GM12875 (cell line): ENCODE measurements at regions not wholly inside any gene's neighbourhood (a gene's known extent, or its start where the extent isn't known, plus 50 kb on each side); places are given as distances from the start of the nearest gene placed in this dataset.
A peak's percentile ranks its signal among the peaks of the same experiment; 100 is the strongest.

Experiments used
- H3K4me3 ChIP-seq: one replicate; pipeline ENCODE4 v1.5.1; 2011; ENCODE audit warnings: low read depth, low read length, control low read depth
- CTCF ChIP-seq: IDR thresholded peaks from 2 replicates; pipeline ENCODE4 v1.5.1; 2011; ENCODE audit warnings: low read depth, mild to moderate bottlenecking, control low read depth, inconsistent platforms, low read length, moderate library complexity, borderline replicate concordance; ENCODE audit not compliant: insufficient read depth

GRCh38 chr4:138090918-138091676 lies 151.1 kb downstream of the SLC7A11 start:
- no peak for TF ChIP-seq CTCF
- no peak overlapping the region for H3K4me3 ChIP-seq

- no peak overlapping the region for H3K4me3 ChIP-seq
- TF ChIP-seq CTCF = peak; percentile 51; the same call in 1 of the 2 replicates
These were observed 151.8 kb downstream of the SLC7A11 start for GRCh38 chr4:138090150-138090917.

GRCh38 chr4:138088449-138089208 lies 153.5 kb downstream of the SLC7A11 start:
- no peak for TF ChIP-seq CTCF
- no peak overlapping the region for H3K4me3 ChIP-seq

- H3K4me3 ChIP-seq = no peak overlapping the region
- no peak for TF ChIP-seq CTCF
These were observed 155.0 kb downstream of the SLC7A11 start for GRCh38 chr4:138087066-138087719.

GRCh38 chr4:138086611-138087041 lies 155.5 kb downstream of the SLC7A11 start:
- no peak overlapping the region for H3K4me3 ChIP-seq
- no peak for TF ChIP-seq CTCF

GRCh38 chr4:138085736-138086305 lies 156.3 kb downstream of the SLC7A11 start:
- no peak overlapping the region for H3K4me3 ChIP-seq
- no peak for TF ChIP-seq CTCF
